HUES48 (cell line): ENCODE measurements at regions not wholly inside any gene's neighbourhood (a gene's known extent, or its start where the extent isn't known, plus 50 kb on each side); places are given as distances from the start of the nearest gene placed in this dataset.
A peak's percentile ranks its signal among the peaks of the same experiment; 100 is the strongest.

Experiments used
- H3K27ac ChIP-seq: one replicate; pipeline ENCODE4 v1.7.0; 2013; ENCODE audit warnings: low read depth, low read length, inconsistent platforms
- H3K27me3 ChIP-seq: 2 replicates; pipeline ENCODE4 v1.6.1; 2013; ENCODE audit warnings: mild to moderate bottlenecking, low read length; ENCODE audit not compliant: control insufficient read depth, insufficient read depth
- H3K36me3 ChIP-seq: 2 replicates; pipeline ENCODE4 v1.6.1; 2013; ENCODE audit warnings: low read length; ENCODE audit not compliant: control insufficient read depth, insufficient read depth
- H3K4me1 ChIP-seq: 2 replicates; pipeline ENCODE4 v1.6.1; 2013; ENCODE audit warnings: mild to moderate bottlenecking, low read length; ENCODE audit not compliant: control insufficient read depth, insufficient read depth
- H3K4me3 ChIP-seq: 2 replicates; pipeline ENCODE4 v1.5.1; 2013; ENCODE audit warnings: mild to moderate bottlenecking, low read depth, low read length
- H3K9ac ChIP-seq: 2 replicates; pipeline ENCODE4 v1.6.1; 2013; ENCODE audit warnings: mild to moderate bottlenecking, low read depth, low read length, moderate library complexity
- H3K9me3 ChIP-seq: 2 replicates; pipeline ENCODE4 v1.6.1; 2013; ENCODE audit warnings: low read length; ENCODE audit not compliant: control insufficient read depth, insufficient read depth

GRCh38 chr2:156672556-156673332 is 236.6 kb downstream of the GPD2 start:
- H3K4me1 ChIP-seq = peaks cover 24% of the 10 kb centered on the region
- H3K4me3 ChIP-seq = no peak overlapping the region
- no peaks in the 10 kb centered on the region for H3K27me3 ChIP-seq
- no peaks in the 10 kb centered on the region for H3K36me3 ChIP-seq
- peaks cover 11% of the 10 kb centered on the region for H3K9me3 ChIP-seq
- H3K27ac ChIP-seq = peak overlapping the region; percentile 9
- H3K9ac ChIP-seq = no peak overlapping the region

- H3K9ac ChIP-seq = no peak overlapping the region
- peak overlapping the region; percentile 9 for H3K27ac ChIP-seq
- H3K9me3 ChIP-seq = peaks cover 7% of the 10 kb centered on the region
- peaks cover 24% of the 10 kb centered on the region for H3K4me1 ChIP-seq
- no peak overlapping the region for H3K4me3 ChIP-seq
- no peaks in the 10 kb centered on the region for H3K27me3 ChIP-seq
- no peaks in the 10 kb centered on the region for H3K36me3 ChIP-seq
Observed at GRCh38 chr2:156673333-156673615, 237.1 kb downstream of the GPD2 start.

- H3K27me3 ChIP-seq = no peaks in the 10 kb centered on the region
- no peak overlapping the region for H3K4me3 ChIP-seq
- no peak overlapping the region for H3K9ac ChIP-seq
- no peak overlapping the region for H3K27ac ChIP-seq
- peaks cover 2% of the 10 kb centered on the region; the same call in 1 of the 2 replicates for H3K9me3 ChIP-seq
- peaks cover 24% of the 10 kb centered on the region for H3K4me1 ChIP-seq
- H3K36me3 ChIP-seq = no peaks in the 10 kb centered on the region
Observed at GRCh38 chr2:156673981-156674380, 237.8 kb downstream of the GPD2 start.

GRCh38 chr2:156675896-156676295 is 239.7 kb downstream of the GPD2 start:
- no peak overlapping the region for H3K9ac ChIP-seq
- H3K4me3 ChIP-seq = no peak overlapping the region
- no peaks in the 10 kb centered on the region for H3K9me3 ChIP-seq
- H3K36me3 ChIP-seq = no peaks in the 10 kb centered on the region
- no peaks in the 10 kb centered on the region for H3K27me3 ChIP-seq
- H3K4me1 ChIP-seq = peaks cover 24% of the 10 kb centered on the region
- H3K27ac ChIP-seq = no peak overlapping the region

GRCh38 chr2:156679820-156680219 is 243.6 kb downstream of the GPD2 start:
- Histone ChIP-seq H3K9ac (no peak overlapping the region), H3K4me1 (peaks cover 2% of the 10 kb centered on the region), H3K36me3 (no peaks in the 10 kb centered on the region), H3K4me3 (no peak overlapping the region), H3K27ac (no peak overlapping the region), H3K9me3 (no peaks in the 10 kb centered on the region), H3K27me3 (no peaks in the 10 kb centered on the region)

GRCh38 chr2:156680266-156680665 is 244.1 kb downstream of the GPD2 start:
- peaks cover 6% of the 10 kb centered on the region for H3K4me1 ChIP-seq
- H3K27ac ChIP-seq = no peak overlapping the region
- H3K4me3 ChIP-seq = no peak overlapping the region
- H3K27me3 ChIP-seq = no peaks in the 10 kb centered on the region
- no peaks in the 10 kb centered on the region for H3K9me3 ChIP-seq
- H3K9ac ChIP-seq = no peak overlapping the region
- H3K36me3 ChIP-seq = no peaks in the 10 kb centered on the region

- no peaks in the 10 kb centered on the region for H3K36me3 ChIP-seq
- no peaks in the 10 kb centered on the region for H3K27me3 ChIP-seq
- peaks cover 9% of the 10 kb centered on the region for H3K4me1 ChIP-seq
- H3K27ac ChIP-seq = no peak overlapping the region
- H3K9ac ChIP-seq = no peak overlapping the region
- H3K4me3 ChIP-seq = no peak overlapping the region
- H3K9me3 ChIP-seq = no peaks in the 10 kb centered on the region
Observed at GRCh38 chr2:156687126-156687525, 250.9 kb downstream of the GPD2 start.

- no peaks in the 10 kb centered on the region for H3K36me3 ChIP-seq
- H3K9me3 ChIP-seq = no peaks in the 10 kb centered on the region
- no peak overlapping the region for H3K9ac ChIP-seq
- H3K4me3 ChIP-seq = no peak overlapping the region
- no peak overlapping the region for H3K27ac ChIP-seq
- H3K27me3 ChIP-seq = no peaks in the 10 kb centered on the region
- H3K4me1 ChIP-seq = peaks cover 9% of the 10 kb centered on the region
Observed at GRCh38 chr2:156687715-156688114, 251.5 kb downstream of the GPD2 start.

GRCh38 chr2:156689939-156690338 is 253.8 kb downstream of the GPD2 start:
- Histone ChIP-seq H3K9me3 (no peaks in the 10 kb centered on the region), H3K4me3 (no peak overlapping the region), H3K27me3 (no peaks in the 10 kb centered on the region), H3K4me1 (peaks cover 8% of the 10 kb centered on the region), H3K36me3 (no peaks in the 10 kb centered on the region), H3K27ac (no peak overlapping the region), H3K9ac (no peak overlapping the region)

- H3K4me3 ChIP-seq = no peak overlapping the region
- H3K4me1 ChIP-seq = 0 out of 2 replicates have a peak, but pooled peaks cover 5% of the 10 kb centered on the region
- no peak overlapping the region for H3K27ac ChIP-seq
- H3K9me3 ChIP-seq = no peaks in the 10 kb centered on the region
- H3K9ac ChIP-seq = no peak overlapping the region
- H3K36me3 ChIP-seq = no peaks in the 10 kb centered on the region
- no peaks in the 10 kb centered on the region for H3K27me3 ChIP-seq
Observed at GRCh38 chr2:156691014-156691413, 254.8 kb downstream of the GPD2 start.

- H3K27ac ChIP-seq = no peak overlapping the region
- no peaks in the 10 kb centered on the region for H3K36me3 ChIP-seq
- H3K9me3 ChIP-seq = no peaks in the 10 kb centered on the region
- no peak overlapping the region for H3K9ac ChIP-seq
- no peaks in the 10 kb centered on the region for H3K27me3 ChIP-seq
- H3K4me1 ChIP-seq = peaks cover 9% of the 10 kb centered on the region
- H3K4me3 ChIP-seq = no peak overlapping the region
Observed at GRCh38 chr2:156695020-156695419, 258.8 kb downstream of the GPD2 start.
